ENCODE measurements at regions not wholly inside any gene's neighbourhood (a gene's known extent, or its start where the extent isn't known, plus 50 kb on each side); places are given as distances from the start of the nearest gene placed in this dataset.

GRCh38 chr1:101081496-101082488 lies 56.2 kb upstream of the DPH5 start:
- DNase-seq, result no peak

- DNase-seq, result no peak
These were observed 55.3 kb upstream of the DPH5 start for GRCh38 chr1:101080859-101081258.

- DNase-seq, result no peak
These were observed 53.8 kb upstream of the DPH5 start for GRCh38 chr1:101079341-101079740.

GRCh38 chr1:101077849-101078248 lies 52.3 kb upstream of the DPH5 start:
- DNase-seq, result no peak

- DNase-seq, result no peak
These were observed 50.3 kb upstream of the DPH5 start for GRCh38 chr1:101075926-101076325.

Measured in NCI-H69 (cell line).